ENCODE measurements at regions not wholly inside any gene's neighbourhood (a gene's known extent, or its start where the extent isn't known, plus 50 kb on each side); places are given as distances from the start of the nearest gene placed in this dataset.
"Not testable (repeated sequence)": the region's sequence is repeated elsewhere in the genome, so short reads cannot be mapped to it uniquely, and the experiment has no call there.

DNA sequence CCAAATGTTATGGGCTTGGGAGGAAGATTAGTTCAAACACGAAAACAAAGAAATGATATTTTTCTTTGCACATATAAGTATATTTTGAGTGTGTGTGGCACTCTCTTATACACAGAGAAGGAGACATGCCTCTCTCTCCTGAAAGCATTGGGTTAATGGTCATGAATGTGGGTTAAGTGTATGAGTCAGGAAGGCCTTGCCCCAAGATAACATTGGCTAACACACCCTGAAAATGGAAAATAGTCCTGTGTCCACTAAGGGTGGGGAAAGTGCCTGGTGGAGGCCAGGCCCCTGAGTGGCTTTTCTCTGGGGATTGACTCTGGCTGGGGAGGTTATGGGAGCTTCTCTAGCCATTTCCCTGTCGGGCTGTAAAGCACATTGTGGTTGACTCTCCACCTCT is 332.7 kb upstream of the ONECUT1 start (continued):
- TF ChIP-seq POLR2G (IDR thresholded peaks at IDR 0.05; ENCODE audit: low read depth, low read length) (no peak), ZNF695 (CRISPR knock-in tag; IDR thresholded peaks at IDR 0.05) (no peak), TBL1XR1 (IDR thresholded peaks at IDR 0.05; ENCODE audit: low read length in 2 of 2) (no peak), TEAD4 (IDR thresholded peaks at IDR 0.05; ENCODE audit: low read length) (no peak), TEAD4 (CRISPR knock-in tag; IDR thresholded peaks at IDR 0.05; ENCODE audit: borderline replicate concordance) (no peak), PURB (CRISPR knock-in tag; IDR thresholded peaks at IDR 0.05; ENCODE audit: low read depth) (no peak), ZNF764 (CRISPR knock-in tag; IDR thresholded peaks at IDR 0.05; ENCODE audit: low read depth) (no peak), RBM17 (IDR thresholded peaks at IDR 0.05; ENCODE audit: borderline replicate concordance, low read depth, low read length) (no peak), KAT8 (IDR thresholded peaks at IDR 0.05; ENCODE audit: low read depth) (no peak), EZH2 (IDR thresholded peaks at IDR 0.05; ENCODE audit: borderline replicate concordance, low read depth, low read length) (no peak), ZFPM2 (CRISPR knock-in tag; IDR thresholded peaks at IDR 0.05) (no peak)
- TF ChIP-seq, protein P1, sequence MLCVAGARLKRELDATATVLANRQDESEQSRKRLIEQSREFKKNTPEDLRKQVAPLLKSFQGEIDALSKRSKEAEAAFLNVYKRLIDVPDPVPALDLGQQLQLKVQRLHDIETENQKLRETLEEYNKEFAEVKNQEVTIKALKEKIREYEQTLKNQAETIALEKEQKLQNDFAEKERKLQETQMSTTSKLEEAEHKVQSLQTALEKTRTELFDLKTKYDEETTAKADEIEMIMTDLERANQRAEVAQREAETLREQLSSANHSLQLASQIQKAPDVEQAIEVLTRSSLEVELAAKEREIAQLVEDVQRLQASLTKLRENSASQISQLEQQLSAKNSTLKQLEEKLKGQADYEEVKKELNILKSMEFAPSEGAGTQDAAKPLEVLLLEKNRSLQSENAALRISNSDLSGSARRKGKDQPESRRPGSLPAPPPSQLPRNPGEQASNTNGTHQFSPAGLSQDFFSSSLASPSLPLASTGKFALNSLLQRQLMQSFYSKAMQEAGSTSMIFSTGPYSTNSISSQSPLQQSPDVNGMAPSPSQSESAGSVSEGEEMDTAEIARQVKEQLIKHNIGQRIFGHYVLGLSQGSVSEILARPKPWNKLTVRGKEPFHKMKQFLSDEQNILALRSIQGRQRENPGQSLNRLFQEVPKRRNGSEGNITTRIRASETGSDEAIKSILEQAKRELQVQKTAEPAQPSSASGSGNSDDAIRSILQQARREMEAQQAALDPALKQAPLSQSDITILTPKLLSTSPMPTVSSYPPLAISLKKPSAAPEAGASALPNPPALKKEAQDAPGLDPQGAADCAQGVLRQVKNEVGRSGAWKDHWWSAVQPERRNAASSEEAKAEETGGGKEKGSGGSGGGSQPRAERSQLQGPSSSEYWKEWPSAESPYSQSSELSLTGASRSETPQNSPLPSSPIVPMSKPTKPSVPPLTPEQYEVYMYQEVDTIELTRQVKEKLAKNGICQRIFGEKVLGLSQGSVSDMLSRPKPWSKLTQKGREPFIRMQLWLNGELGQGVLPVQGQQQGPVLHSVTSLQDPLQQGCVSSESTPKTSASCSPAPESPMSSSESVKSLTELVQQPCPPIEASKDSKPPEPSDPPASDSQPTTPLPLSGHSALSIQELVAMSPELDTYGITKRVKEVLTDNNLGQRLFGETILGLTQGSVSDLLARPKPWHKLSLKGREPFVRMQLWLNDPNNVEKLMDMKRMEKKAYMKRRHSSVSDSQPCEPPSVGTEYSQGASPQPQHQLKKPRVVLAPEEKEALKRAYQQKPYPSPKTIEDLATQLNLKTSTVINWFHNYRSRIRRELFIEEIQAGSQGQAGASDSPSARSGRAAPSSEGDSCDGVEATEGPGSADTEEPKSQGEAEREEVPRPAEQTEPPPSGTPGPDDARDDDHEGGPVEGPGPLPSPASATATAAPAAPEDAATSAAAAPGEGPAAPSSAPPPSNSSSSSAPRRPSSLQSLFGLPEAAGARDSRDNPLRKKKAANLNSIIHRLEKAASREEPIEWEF (CRISPR knock-in tag; IDR thresholded peaks at IDR 0.05): no peak
- TF ChIP-seq, protein P2, sequence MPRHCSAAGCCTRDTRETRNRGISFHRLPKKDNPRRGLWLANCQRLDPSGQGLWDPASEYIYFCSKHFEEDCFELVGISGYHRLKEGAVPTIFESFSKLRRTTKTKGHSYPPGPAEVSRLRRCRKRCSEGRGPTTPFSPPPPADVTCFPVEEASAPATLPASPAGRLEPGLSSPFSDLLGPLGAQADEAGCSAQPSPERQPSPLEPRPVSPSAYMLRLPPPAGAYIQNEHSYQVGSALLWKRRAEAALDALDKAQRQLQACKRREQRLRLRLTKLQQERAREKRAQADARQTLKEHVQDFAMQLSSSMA (CRISPR knock-in tag; IDR thresholded peaks at IDR 0.05): no peak

DNA sequence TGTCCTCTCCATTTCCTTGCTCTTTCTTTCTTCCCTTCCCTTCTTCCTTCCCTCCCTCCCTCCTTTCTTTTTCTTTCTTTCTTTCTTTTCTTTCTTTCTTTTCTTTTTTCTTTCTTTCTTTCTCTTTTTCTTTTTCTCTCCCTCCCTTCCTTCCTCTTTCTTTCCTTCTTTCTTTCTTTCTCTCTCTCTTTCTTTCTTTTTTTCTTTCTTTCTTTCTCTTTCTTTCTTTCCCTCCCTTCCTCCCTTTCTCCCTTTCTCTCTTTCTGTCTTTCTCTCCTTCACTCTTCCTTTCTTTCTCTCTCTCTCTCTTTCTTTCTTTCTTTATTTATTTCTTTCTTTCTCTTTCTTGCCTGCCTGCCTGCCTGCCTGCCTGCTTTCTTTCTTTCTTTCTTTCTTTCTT is 326.8 kb upstream of the ONECUT1 start:
- FAIRE-seq; ATAC-seq; H3K79me2 ChIP-seq (ENCODE audit: control insufficient read depth, insufficient read depth, low read length): not testable (repeated sequence)

More for the DNA sequence above, 326.8 kb upstream of the ONECUT1 start:
- H2AFZ ChIP-seq (ENCODE audit: low read depth, low read length); POLR2A ChIA-PET; H3K9me3 ChIP-seq (replicated peaks; ENCODE audit: control insufficient read depth, insufficient read depth, low read depth, low read length); H3K9me1 ChIP-seq (ENCODE audit: control insufficient read depth, insufficient read depth, low read length); CTCF ChIA-PET (ENCODE audit: low intra/inter-chr PET ratio); H3K4me3 ChIP-seq; in situ Hi-C loops (cut with MboI); DNase-seq (ENCODE audit: extremely low read depth in 1 of 4, low spot score in 3 of 4); intact Hi-C loops (cut with micrococcal nuclease); H3K4me2 ChIP-seq (ENCODE audit: insufficient read depth, low read length); H3K9ac ChIP-seq (ENCODE audit: insufficient read depth in 1 of 2, low read depth in 2 of 2, low read length in 2 of 2); BruUV-seq (replicated peaks); H3K4me1 ChIP-seq (replicated peaks in 1 of 2; ENCODE audit: control insufficient read depth in 2 of 2, insufficient read depth in 2 of 2, low read length in 2 of 2); H3K27me3 ChIP-seq (ENCODE audit: control insufficient read depth in 2 of 2, insufficient read depth in 2 of 2, low read length in 2 of 2); H3K36me3 ChIP-seq (ENCODE audit: control insufficient read depth, insufficient read depth, low read length); H3K27ac ChIP-seq (ENCODE audit: extremely low read depth, low read depth, low read length); H4K20me1 ChIP-seq (replicated peaks; ENCODE audit: control insufficient read depth, insufficient read depth, low read length): not testable (repeated sequence)
